HFFc6 (cell line): ENCODE measurements at regions not wholly inside any gene's neighbourhood (a gene's known extent, or its start where the extent isn't known, plus 50 kb on each side); places are given as distances from the start of the nearest gene placed in this dataset.
"Not testable (repeated sequence)": the region's sequence is repeated elsewhere in the genome, so short reads cannot be mapped to it uniquely, and the experiment has no call there.

Experiments
- DNase-seq: peaks from one replicate; pipeline ENCODE4 v3.0.0-alpha.2; 2018
- H3K27ac Mint-ChIP-seq: 2 replicates; pipeline ENCODE4 v1.8.0; 2020; ENCODE audit warnings: mild to moderate bottlenecking, mixed read lengths
- H3K27me3 Mint-ChIP-seq: 2 replicates; pipeline ENCODE4 v1.8.0; 2021; ENCODE audit warnings: mild to moderate bottlenecking, moderate library complexity, mixed read lengths; ENCODE audit not compliant: insufficient read depth
- H3K36me3 Mint-ChIP-seq: 2 replicates; pipeline ENCODE4 v1.8.0; 2021; ENCODE audit warnings: low read depth, mixed read lengths
- H3K4me1 Mint-ChIP-seq: 2 replicates; pipeline ENCODE4 v1.8.0; 2020; ENCODE audit warnings: low read depth, mixed read lengths
- H3K4me3 Mint-ChIP-seq: 2 replicates; pipeline ENCODE4 v1.8.0; 2020; ENCODE audit warnings: mild to moderate bottlenecking, moderate library complexity, mixed read lengths
- H3K9me3 Mint-ChIP-seq: 2 replicates; pipeline ENCODE4 v1.8.0; 2020; ENCODE audit warnings: mild to moderate bottlenecking, mixed read lengths
- TF ChIP-seq, protein P1 (sequence below): fragments of 200-600 bp; sonication (generic); IDR thresholded peaks from 2 replicates; pipeline ENCODE4 v1.5.0; 2021; ENCODE audit warnings: antibody characterized with exemption, mild to moderate bottlenecking

DNA sequence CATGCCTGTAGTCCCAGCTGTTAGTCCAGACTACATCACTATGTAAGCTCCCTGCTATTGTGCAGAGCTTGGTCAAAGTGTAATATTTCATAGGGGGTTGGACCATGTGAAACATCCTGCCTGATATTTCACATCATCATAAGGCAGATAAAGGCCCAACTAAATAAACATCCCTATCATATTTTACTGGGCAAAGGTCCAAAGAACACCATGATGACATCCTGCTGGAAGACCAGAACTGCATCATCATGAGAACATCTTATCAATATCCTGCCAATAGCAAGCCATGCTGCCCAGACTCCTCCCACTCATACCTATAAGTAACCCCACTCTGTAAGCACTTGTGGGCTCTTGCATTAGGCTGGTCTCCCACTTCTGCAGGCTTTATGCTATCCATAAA lies 88.6 kb downstream of the EIF1AY start:
- Mint-ChIP-seq H3K9me3 (peaks cover 4% of the 10 kb centered on the region), H3K4me3 (no peak overlapping the region), H3K4me1 (no peaks in the 10 kb centered on the region), H3K27ac (no peak overlapping the region), H3K36me3 (no peaks in the 10 kb centered on the region), H3K27me3 (no peaks in the 10 kb centered on the region; the same call in 1 of the 2 replicates)
- TF ChIP-seq, protein P1, sequence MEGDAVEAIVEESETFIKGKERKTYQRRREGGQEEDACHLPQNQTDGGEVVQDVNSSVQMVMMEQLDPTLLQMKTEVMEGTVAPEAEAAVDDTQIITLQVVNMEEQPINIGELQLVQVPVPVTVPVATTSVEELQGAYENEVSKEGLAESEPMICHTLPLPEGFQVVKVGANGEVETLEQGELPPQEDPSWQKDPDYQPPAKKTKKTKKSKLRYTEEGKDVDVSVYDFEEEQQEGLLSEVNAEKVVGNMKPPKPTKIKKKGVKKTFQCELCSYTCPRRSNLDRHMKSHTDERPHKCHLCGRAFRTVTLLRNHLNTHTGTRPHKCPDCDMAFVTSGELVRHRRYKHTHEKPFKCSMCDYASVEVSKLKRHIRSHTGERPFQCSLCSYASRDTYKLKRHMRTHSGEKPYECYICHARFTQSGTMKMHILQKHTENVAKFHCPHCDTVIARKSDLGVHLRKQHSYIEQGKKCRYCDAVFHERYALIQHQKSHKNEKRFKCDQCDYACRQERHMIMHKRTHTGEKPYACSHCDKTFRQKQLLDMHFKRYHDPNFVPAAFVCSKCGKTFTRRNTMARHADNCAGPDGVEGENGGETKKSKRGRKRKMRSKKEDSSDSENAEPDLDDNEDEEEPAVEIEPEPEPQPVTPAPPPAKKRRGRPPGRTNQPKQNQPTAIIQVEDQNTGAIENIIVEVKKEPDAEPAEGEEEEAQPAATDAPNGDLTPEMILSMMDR = no peak
- DNase-seq = no peak

DNA sequence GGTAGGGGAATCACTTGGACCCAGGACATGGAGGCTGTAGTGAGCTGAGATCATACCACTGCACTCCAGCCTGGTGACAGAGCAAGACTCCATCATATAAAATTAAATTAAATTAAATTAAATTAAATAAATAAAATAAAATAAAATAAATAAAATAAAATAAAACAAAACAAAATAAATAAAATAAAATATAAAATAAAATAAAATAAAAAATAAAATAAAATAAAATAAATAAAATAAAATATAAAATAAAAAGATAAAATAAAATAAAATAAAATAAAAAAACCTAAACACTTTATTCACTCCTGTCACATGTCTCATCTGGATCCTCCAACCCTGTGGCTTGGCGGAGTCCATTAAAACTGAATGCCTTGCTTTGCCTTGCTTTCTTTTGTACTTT lies 89.8 kb downstream of the EIF1AY start:
- H3K27me3 Mint-ChIP-seq, H3K36me3 Mint-ChIP-seq, H3K4me1 Mint-ChIP-seq, H3K27ac Mint-ChIP-seq, H3K4me3 Mint-ChIP-seq, H3K9me3 Mint-ChIP-seq, DNase-seq: not testable (repeated sequence)

DNA sequence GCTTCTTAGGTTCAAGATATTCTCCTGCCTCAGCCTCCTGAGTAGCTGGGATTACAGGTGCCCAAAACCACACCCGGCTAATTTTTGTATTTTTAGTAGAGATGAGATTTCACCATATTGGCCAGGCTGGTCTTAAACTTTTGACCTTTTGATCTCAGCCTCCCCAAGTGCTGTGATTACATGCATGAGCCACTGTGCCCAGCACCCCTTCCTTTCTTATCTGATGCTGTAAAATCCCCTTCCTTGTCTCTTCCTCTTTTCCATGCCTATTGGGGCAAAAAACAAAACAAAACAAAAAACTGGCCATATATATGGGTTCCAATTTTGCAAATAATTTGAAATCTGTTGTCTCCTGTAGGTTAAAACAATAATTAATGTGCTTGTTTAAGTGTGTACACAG lies 74.0 kb upstream of the RPS4Y2 start:
- Mint-ChIP-seq H3K27me3 (no peaks in the 10 kb centered on the region), H3K4me1 (no peaks in the 10 kb centered on the region), H3K9me3 (0 out of 2 replicates have a peak, but pooled peaks cover 3% of the 10 kb centered on the region), H3K36me3 (no peaks in the 10 kb centered on the region), H3K27ac (no peak overlapping the region), H3K4me3 (no peak overlapping the region)
- DNase-seq = no peak
- TF ChIP-seq, protein P1 = no peak

DNA sequence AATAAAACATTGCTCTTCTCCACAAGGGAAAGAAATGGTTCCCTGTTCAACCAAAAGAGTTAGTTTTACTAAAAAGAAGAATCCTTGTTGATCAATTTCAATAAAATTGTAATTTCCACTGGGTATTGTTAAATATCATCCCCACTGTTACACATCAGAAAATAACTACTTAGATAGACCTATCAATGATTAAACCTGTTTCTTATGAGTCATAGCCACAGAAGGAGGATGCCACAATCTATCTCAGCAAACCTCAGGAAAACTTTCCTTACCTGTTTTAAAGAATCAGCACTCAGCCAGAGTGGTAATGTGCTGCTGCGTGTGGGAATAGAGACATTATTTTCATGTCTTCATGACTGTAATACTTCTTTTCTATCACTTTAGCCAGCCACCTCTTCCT lies 72.5 kb upstream of the RPS4Y2 start:
- Mint-ChIP-seq H3K27me3 (no peaks in the 10 kb centered on the region), H3K4me3 (no peak overlapping the region), H3K36me3 (no peaks in the 10 kb centered on the region), H3K4me1 (no peaks in the 10 kb centered on the region), H3K27ac (no peak overlapping the region), H3K9me3 (0 out of 2 replicates have a peak, but pooled peaks cover 3% of the 10 kb centered on the region)
- no peak for DNase-seq
- TF ChIP-seq, protein P1 = no peak

DNA sequence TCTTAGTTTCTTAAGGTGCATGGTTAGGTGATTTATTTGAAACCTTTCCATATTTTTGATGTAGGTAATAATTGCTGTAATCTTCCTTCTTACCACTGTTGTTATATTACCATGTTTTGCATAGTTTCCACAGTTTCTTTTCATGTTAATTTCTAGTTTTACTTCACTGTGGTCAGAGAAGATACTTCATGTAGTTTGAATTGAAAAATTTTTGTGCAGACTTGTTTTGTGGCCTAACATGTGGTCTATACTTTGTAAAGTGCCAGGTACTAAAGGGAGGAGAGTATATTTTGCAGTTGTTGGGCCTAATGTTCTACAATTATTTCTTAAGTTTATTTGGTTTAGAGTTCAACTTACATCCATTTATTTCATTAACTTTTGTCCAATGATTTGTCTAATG lies 69.2 kb upstream of the RPS4Y2 start:
- Mint-ChIP-seq H3K36me3 (no peaks in the 10 kb centered on the region), H3K4me1 (no peaks in the 10 kb centered on the region), H3K4me3 (no peak overlapping the region), H3K9me3 (0 out of 2 replicates have a peak, but pooled peaks cover 3% of the 10 kb centered on the region), H3K27ac (no peak overlapping the region), H3K27me3 (no peaks in the 10 kb centered on the region)
- no peak for DNase-seq
- TF ChIP-seq, protein P1 = no peak
